ENCODE measurements at regions not wholly inside any gene's neighbourhood (a gene's known extent, or its start where the extent isn't known, plus 50 kb on each side); places are given as distances from the start of the nearest gene placed in this dataset.
"Not testable (repeated sequence)": the region's sequence is repeated elsewhere in the genome, so short reads cannot be mapped to it uniquely, and the experiment has no call there.

DNA sequence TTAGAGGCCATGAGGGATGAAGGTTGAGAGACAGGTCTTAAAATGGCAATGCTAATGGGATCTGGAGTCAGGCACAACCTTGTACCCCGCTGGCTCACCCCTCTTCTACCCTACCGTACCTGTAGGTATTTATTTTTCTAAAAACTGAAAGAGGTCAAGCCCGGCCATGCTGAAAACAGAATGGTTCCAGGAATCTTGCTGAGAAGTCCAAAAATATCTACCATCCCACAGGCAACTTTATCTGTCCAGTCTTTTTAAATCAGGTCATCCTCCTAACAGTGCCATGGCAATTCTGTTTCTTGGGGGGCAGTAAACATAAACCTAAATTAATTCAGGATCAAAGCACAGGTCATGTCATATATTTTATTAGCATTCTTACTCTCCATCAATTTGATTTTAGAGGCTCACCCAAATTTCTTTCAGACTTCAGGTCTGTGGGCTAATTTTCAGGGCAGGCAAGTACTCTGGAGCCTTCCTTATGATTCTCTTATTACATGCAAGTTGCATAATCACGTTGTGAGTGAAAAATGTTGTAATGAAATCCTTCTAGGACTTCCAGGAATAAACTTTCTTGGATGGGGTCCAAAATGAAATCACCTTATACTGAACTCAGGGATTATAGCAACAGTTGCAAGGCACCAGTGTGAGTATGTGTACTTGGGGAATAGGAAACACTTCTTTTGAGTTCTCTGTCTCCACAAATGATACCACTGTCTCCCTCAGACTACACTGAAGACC is 102.7 kb upstream of the NREP start:
- peak; percentile 90 for DNase-seq

DNA sequence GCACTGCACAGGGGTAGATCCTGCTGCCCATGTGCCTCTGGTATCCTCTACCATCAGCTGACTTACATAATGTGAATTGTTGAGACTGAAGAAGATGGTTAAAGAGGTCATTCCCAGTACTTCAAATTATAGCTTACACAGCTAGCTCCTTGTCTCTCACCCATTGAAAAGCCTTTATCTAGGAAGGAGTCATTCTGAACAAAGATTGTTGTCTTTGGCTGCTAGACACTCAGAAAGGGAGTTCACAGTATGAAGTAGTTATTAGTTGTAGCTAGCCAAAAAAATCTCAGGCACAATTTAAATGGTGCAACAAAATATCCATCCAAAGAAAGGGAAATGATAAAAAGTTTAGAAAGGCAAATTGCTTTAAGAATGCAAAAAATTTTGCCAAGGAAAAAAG is 102.0 kb upstream of the NREP start:
- DNase-seq = peak; percentile 16

DNA sequence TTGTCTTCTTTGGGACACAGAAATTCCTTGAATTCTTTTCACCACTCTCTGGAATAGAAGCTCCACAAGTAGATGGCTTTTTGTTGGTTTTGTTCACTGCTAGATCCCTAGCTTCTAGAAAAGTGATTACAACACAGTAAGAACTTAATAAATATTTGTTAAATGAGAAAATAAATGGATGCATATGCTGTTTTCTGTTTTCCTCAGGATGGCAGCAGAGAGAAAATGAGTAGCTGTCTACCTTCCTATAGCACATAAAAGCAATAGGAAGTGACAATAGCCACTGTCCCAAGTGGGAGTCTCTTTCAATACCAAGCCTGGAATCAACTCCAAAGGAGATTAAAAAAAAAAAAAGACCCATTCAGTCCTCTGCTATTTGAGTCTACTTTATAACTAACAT is 100.6 kb upstream of the NREP start:
- peak; percentile 6 for DNase-seq

DNA sequence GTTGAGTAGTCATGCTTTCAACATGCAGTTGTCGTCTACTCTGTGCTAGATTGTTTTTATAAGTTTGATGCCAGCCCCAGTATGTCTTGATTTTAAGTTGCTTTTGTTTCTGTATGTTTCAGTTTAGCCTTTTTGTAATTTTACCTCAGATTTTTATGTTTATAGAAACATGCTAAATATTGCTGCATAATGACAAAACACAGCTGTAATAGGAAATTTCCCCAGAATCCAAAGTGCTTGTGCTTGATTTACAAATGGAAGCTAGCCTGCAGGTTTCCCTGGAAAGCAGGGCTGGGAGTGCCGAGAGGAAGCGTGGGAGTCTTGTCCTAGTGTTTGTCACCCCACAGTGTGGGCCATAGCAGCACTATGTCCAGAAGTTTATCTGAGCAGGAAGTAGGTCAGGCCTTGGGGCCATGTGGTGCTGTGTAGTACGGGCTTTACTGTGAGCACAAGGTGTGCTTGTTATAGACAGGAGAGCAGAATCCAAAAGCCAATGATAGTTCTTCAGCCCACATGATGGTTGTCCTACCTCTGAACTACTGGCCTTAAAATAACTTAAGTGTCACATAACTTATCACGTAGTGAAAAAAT is 100.0 kb upstream of the NREP start:
- no peak for DNase-seq

DNA sequence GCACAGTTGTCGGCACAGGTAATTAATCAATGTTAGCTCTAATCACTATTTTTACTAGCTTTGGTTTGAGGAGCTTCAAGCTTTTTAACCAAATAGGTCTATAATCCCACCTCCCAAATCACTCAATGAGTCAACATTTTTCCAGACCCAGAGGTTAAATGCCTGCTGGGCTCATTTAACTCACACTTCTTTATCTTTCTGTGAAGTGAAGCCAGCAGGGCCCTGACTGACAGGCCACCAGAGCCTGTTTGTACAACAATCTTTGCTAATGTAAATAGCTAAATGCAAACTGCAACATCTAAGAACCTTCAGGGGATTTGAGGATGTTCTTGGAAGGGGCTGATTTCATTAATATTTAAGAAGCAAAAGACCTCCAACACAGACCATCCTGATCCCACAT is 98.4 kb upstream of the NREP start:
- DNase-seq = no peak

DNA sequence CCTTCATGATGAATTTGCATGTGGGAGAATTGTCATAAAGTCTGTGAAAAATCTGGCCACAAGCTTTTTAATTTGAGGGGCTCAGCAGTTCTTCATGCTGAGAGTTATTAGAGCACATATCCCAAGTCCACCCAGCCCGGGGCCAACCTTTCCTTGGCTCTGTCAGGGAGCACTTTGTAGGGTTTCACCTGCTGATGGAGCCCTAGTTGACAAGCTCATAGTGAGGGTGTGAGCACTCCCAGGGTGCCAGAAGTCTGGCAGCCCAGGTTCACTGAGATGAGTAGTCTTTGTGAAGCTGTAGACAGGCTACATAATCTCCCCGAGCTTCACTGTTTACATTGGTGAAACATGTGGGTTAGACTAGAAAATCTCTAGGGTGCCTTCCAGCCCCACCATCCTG is 97.2 kb upstream of the NREP start:
- no peak for DNase-seq

DNA sequence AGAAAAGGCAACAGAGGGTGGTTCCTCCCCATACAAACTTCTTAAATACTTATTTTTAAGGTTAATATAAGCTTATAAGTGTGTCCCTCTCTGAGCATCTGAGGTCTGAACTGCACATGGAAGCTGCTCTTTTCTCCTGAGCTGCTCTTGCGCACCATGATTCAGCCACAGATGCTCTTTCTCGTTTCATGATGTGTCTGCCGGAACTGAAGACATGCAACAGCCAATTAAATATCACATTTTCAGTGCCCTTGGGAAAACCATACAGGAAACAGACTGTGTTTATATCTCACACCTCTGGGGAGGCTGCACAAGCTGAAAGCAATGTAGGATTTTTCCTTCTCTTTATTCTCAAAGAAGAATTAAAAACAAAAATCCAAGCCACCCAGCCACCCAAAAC is 96.8 kb upstream of the NREP start:
- DNase-seq = peak; percentile 58

DNA sequence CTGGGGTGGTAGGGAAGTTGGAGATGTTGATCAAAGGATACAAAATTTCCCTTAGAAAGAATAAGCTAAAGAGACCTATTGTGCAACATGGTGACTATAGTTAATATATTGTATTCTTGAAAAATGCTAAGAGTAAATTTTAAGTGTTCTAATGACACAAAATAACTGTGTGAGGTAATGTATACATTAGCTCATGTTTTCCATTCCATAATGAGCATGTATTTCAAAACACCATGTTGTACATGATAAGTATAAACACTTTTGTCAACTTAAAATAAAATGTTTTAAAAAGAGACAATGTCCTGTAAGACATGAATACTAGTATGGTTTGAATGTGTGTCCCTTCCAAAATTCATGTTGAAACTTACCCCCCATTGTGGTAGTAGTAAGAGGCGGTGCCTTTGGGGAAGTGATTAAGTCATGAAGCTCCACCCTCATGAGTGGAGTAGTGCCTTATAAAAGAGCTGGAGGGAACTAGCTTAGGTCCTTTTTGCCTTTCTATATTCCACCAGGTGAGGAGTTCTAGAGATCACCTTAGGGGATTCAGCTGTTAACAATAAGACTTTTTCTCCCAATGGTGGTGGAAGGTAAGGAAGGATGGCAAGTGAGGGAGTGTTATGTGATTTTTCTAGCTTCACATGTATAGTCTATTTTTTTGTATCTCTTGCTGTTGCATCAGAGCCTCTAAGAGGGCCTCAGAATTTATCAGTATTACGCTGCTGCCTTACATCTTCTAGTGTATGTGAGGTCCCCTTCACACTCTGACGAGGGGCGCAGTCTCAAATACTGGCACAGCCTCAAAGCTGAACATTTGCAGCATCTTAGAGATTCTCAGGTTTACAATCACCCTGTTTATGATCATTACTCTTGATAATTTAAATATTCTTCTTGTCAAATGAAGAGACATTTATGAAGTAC is 94.9 kb upstream of the NREP start:
- DNase-seq = no peak

DNA sequence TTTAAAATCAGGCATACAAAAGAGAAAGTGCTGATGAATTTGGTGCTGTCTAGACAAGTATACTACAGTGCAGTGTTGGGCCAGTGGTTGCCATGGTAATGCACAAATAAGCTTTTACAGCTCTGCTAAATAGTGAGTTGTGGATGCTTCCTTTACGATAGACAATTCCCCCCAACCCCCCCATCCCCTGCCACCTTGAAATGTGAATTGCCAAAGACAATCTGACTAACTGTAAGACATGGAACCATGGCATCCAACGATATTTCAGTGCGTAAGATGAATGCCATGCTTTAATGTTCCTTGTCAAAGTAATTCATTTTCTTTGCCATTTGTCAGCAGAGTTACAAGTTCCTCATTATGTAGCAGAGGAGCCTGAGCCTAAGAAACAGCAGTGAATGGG is 91.5 kb upstream of the NREP start:
- DNase-seq = no peak

DNA sequence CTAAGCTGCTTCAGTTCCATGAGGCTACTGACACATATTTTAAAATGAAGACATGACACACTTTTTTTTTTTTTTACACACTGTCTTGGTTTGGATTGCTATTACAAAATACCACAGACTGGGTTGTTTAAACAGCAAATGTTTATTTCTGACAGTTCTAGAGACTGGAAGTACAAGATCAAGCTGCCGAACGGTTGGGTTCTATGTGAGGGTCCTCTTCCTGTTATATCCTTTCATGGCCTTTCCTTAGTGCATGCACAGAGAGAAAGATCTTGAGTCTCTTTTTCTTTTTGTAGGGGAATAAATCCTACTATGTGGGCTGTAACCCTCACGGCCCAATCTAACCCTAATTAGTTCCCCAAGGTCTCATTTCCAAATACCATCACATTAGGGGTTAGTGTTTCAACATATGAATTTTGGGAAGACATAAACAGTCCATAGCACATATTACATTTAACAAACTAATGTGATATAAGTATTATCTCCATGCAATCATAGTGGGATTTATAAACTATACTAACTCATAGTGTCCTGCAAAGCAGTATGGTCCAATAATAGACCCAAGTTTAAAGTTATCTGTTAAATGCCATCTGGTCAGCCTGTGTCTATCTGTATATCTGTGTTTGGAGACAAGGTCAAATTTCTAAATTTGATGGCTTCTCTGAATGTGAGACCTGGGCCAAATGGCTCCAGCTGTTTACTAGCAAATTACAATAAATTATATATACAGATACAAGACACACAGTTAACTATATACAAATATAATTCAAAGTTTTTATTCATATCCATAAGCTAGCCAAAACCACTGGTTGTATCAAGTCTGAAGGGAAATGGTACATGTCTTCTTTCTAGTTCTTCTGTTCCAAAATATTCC is 90.3 kb upstream of the NREP start:
- DNase-seq = no peak

DNA sequence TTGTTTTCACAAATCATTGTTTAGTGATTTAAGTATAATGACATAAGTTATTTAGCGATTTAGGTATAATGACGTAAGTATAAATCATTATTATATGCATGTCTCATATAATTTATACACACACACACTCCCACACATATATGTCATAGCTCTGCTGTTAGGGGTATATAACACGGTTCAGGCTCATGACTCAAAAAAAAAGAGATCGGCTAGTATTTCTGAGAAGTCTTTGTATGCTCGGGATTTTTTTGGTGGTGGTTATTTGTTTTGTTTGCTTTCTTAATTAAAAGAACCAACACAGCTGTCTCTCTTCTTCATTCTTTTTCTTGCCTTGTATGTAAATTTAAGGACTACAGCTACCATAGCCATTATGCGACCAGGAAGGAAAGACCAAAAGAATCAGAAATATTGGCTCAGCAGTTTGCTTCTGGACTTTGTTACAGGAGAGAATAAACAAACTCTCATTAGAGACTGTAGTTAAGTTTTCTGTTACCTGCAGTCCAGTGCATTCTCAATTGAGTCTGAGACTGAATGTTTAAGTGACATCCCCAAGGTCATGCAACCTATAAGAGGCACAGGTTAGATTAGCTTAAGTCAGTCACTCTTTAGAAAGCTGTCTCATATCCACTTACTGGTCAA is 83.2 kb upstream of the NREP start:
- no peak for DNase-seq

DNA sequence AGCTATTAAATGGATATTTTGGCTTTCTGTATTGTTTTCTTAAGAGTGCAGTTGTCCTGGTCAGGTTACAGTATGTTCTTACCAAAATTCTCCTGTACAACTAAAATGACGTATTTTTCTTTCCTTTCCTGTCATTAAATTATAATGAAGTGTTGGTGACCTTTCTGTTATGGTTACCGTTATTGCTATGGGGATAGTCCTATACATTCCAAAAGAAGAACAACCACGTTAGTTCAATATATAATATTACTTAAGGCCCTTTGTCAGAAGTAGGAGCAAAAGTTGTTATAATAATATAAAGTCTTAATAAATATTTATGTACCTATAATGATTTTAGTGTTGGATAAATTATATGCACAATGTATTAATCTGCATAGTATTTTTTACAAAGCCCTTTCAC is 82.4 kb upstream of the NREP start:
- no peak for DNase-seq

DNA sequence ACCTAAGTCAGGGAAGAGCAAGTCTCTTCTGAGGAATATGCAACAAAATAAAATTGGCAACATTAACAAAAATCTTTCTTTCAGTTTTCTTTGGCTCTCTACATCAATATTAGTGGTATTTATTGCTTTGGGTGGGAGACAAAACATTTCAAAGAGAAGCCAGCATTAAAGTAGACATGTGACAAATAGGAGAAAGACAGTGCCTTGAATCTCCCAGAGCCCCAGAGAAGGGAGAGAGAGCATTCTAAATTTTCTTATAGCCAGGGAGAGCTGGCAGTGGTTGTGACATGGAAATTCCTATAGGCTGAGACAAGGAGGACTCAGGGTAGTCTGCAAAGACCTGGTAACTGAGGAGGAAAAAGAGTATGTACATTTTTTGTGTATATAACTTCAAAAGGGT is 79.4 kb upstream of the NREP start:
- peak; percentile 21 for DNase-seq

DNA sequence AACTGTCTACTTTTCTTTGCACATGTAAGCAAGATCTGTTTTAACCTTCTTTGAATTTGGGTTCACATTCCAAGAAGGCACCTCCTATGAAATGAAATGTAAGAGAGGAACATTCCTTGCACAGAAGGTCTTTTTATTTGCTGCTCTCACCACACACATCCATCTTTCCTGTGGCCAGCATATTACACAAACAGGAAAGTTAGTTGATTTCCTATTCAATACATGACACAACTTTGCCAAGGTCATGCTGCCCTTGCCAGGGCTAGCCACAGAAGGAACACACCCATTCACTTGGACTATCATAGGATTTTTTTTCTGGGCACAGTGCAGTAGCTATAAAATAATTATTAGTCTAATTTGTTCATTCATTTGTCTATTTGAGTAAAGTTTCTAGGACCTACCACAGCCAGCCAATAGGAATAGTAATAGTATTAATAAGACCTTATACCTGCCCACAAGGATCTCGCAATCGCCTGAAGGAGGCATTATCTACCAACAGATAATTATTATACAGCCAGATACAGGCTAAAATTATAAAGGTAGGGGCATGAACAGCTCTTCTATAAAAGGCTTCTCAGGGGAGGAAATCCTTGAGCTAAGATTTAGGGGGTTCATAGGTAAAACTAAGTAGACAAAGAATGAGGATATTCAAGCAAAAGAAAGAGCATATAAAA is 78.1 kb upstream of the NREP start:
- DNase-seq = peak; percentile 28

DNA sequence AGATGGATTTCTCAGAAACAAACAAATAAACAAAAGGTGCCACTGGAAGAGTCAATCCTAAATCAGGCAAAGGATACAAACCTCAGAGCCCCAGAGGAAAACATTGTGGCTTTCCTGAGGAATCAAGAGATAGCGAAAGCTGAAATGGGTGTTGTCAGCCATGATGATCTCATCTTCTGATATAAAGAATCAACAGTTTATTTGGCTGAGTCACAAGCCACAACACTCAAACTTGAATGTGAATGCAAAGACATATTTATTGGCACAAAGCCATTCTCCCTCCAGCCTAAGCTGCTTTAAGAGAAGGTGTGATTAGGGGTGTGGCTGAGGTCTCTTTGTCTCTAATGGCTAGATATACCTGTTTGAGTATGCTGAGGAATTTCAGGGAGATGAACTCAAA is 73.3 kb upstream of the NREP start:
- peak; percentile 61 for DNase-seq

DNA sequence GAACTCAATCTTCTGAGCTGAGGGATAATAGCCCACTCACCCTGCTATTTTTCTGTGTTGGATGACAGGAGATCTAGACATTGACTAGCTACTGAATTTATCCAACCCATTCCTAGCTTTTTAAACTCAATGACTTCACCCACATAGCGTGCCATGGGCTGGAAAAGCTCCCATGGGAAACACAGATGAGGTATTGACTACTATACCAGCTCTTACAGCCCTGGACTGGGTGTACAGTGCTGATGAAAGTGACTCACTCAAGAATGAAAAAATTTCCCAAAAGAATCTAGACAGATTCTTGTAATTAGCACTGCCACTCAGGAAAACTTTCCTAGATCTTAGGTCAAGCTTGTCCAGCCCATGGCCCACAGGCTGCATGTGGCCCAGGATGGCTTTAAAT is 72.7 kb upstream of the NREP start:
- DNase-seq = peak; percentile 89

DNA sequence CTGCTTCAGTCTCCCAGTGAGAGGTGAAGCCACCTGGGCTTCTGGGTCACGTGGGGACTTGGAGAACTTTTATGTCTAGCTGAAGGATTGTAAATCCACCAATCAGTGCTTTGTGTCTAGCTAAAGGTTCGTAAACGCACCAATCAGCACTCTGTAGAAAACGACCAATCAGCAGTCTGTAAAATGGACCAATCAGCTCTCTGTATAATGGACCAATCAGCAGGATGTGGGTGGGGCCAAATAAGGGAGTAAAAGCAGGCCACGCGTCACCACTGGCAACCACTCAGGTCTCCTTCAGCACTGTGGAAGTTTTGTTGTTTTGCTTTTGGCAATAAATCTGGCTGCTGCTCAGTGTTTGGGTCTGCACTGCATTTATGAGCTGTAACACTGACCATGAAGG is 69.1 kb upstream of the NREP start:
- no peak for DNase-seq

DNA sequence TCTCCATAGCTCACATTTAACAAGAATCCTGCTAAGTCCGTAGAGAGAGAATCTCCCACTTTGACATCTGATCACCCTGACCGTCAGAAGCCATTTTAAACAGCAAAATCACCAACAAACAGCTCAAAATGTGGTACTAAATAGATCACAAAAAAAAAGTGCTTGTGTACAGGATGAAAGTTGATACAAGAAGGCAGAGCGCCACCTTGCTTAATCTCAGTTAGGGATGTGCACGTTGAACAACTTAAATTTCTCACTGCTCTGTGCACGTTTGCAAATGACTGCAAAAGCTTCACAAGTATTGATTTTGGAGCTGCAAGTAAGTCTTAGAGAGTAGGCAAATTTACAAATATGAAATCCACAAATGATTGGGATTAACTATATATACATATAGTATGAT is 63.1 kb upstream of the NREP start:
- DNase-seq = no peak

DNA sequence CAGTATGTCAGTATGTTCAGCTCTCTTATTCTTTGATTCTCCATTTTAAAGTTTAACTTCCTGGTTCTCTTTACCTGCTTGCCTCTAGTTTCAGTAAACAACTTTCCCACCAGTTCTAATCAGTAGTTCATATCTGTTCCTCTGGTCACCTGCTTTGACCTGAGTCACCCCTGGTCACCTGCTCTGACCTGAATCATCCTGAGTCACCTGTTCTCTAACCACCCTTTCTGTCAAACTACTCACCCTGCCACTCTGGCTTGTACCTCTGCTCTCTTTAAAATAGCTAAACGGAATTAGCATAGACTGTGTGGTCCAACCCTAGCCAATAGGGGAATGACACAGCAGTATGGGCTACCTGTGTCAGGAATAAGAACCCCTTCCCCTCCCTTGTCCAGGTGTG is 62.0 kb upstream of the NREP start:
- DNase-seq = not testable (repeated sequence)

DNA sequence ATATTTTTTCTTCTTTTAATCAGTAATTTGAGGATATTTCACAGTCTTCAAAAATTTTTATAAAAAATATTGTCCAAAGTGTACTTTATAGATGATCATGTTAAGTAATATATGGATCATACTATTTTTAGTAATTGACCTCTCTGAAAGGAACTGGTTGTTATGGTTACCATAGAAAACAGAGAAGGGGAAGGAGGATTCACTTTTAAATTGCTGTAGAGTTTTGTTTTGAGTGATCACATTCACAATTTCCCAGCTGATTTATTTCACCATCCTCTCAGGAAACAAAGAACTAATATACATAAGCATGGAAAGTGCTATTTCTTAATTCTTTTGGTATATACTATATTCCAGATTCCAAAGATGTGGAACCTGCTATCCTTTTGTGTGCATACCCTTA is 56.5 kb upstream of the NREP start:
- no peak for DNase-seq

DNA sequence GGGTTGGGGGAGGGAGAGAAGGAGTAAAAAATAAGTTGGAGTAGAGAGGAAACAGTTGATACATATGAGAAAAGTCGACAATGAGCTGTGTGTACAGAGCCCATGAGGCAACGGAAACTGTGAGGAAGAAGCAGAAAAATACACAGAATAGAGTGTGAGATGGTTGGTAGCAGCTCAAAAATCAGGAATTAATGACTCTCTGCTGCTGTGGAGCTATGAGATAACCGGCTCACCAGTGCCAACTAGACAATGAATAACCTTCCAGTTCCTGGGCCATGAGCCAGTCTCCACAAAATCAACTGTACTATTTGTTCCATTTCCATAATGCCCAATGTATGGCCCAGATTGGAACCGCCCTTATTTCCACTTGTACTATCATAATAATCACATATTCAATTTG is 53.1 kb upstream of the NREP start:
- DNase-seq = no peak

Measured in fibroblast of skin of abdomen (primary cell).